HG03064 (cell line): ENCODE measurements at regions not wholly inside any gene's neighbourhood (a gene's known extent, or its start where the extent isn't known, plus 50 kb on each side); places are given as distances from the start of the nearest gene placed in this dataset.
"Not testable (repeated sequence)": the region's sequence is repeated elsewhere in the genome, so short reads cannot be mapped to it uniquely, and the experiment has no call there.

Experiments
- ATAC-seq: cut with Tn5 transposase; IDR thresholded peaks from one replicate; pipeline ENCODE4 v1.9.1; 2021; ENCODE audit warnings: low read depth; ENCODE audit not compliant: unreplicated experiment

DNA sequence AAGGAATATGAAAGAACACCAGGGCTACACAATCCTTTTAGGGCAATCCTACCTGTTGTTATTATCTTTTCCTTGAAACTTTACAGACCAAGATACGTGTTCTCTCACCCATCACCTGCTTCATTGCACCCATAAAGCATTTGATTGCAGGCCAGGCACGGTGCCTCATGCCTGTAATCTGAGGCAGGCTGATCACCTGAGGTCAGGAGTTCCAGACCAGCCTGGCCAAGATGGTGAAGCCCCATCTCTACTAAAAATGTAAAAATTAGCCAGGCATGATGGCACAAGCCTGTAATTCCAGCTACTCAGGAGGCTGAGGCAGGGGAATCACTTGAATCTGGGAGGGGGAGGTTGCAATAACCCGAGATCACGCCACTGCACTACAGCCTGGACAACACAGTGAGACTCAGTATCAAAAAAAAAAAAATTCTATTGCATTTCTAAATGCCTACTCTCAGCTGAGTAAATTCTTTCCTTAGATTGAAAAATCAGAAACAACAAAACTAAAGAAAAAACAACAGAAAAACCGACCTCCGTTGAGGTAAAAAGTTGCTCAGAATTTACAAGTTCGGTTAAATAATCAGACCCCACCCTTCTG, 183.7 kb upstream of the TMEM132C start:
- no peak for ATAC-seq

DNA sequence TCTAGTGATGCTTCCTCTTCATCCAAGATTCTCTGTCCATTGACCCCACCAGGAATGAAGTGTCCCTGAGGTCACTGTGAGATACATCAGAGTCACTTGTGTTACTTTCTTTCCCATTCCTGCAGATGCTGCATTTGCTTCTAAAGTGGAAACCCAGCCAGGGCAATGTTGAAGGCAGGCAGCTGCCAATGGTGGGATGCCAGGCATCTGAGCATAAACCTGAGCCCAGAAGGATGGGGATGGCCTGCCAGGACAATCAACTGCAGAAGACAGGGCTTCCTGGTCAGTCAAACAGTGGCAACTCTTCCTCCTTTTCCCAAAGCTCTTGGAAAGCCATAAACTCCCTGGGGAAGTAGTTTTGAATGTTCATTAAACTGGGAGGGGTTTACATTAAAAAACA, 178.0 kb upstream of the TMEM132C start:
- no peak for ATAC-seq

- ATAC-seq: no peak
Measured at GRCh38 chr12:128089961-128090360, 177.0 kb upstream of the TMEM132C start.

GRCh38 chr12:128091101-128091720, 175.8 kb upstream of the TMEM132C start:
- ATAC-seq: no peak

DNA sequence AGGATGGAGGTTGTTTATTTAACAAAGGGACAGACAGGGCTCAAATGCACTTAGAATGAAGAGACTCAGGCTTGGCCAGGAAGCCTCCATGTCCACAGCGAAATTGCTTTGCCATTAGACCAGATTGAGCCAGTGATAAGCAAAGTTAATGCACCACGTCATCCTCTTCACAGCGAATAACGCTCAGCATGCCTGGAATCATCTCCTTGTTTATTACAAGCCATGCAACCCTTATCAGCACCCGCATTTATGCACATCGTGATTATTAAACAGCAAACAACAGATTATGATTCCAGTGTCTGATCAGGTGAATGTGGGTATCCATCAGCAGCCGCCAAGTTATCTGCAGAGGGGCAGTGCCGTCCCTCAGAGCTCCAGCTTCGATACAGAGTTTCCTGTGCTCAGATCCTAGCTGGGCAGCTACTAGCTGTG, 175.0 kb upstream of the TMEM132C start:
- no peak for ATAC-seq

- no peak for ATAC-seq
Measured at GRCh38 chr12:128098730-128099129, 168.2 kb upstream of the TMEM132C start.

- ATAC-seq: no peak
Measured at GRCh38 chr12:128103152-128103551, 163.8 kb upstream of the TMEM132C start.

- ATAC-seq: no peak
Measured at GRCh38 chr12:128109236-128109635, 157.7 kb upstream of the TMEM132C start.

DNA sequence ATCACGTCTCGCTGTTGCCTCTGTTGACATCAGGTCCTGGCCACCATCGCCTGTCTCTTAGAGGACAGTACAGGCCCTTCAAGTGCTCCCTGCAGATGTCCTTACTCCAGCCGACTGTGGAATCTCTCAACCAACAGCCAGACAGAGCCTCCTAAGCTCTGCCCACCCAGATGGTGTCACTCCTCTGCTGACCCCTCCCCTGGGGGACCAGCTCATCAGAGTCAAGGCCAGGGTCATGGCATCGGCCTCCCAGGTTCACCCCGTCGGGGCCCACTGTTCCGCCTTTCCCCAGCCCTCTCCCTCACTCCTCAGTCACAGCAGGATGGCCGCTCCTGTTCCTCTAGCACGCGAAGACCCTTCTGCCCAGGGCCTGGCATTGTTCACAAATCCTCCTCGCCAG, 157.3 kb upstream of the TMEM132C start:
- ATAC-seq: no peak

DNA sequence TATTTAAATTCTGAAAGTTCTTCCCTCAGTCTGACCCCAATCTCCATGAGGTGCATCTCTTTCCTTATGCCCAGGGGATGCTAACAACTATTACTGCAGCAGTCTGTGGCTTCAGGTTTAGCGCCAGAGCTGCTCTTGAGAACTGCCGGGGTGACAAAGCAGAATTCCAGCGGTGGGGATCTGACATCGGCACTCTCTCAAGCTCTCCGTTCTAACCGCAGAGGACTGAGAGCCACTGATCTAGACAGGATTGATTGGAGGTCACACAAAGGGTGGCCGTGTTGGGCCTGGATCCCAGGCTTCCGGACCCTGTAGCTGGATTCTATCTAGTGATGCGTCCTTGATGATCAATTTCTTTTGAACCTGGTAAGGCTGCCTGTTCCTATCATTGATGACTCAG, 155.6 kb upstream of the TMEM132C start:
- no peak for ATAC-seq

DNA sequence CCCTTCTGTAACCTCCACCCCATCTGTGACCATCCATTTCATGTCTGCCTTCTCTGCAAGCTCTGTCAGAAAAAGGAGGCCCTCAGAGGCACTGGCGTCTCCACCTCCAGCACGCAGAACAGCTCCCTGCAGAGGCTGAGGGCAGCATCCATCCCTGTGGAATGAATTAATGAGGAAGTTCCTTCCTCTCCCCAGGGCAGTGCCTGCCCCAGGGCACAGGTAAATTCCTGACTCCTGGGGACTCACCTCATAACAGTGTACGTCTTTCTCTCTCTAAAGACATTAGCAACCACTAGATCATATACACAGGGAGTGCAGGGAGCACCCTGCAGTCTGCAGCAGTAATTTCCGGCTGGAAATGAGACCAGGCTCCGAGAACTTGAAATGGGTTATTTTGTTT, 155.0 kb upstream of the TMEM132C start:
- no peak for ATAC-seq

DNA sequence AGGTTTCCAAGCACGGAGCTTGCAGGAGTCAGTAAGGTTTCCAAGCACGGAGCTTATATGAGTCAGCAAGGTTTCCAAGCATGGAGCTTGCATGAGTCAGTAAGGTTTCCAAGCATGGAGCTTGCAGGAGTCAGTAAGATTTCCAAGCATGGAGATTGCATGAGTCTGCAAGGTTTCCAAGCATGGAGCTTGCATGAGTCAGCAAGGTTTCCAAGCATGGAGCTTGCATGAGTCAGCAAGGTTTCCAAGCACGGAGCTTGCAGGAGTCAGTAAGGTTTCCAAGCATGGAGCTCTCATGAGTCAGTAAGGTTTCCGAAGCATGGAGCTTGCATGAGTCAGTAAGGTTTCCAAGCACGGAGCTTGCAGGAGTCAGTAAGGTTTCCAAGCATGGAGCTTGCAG, 153.7 kb upstream of the TMEM132C start:
- not testable (repeated sequence) for ATAC-seq

GRCh38 chr12:128114485-128114884, 152.5 kb upstream of the TMEM132C start:
- ATAC-seq: no peak

GRCh38 chr12:128116537-128116936, 150.4 kb upstream of the TMEM132C start:
- no peak for ATAC-seq

- no peak for ATAC-seq
Measured at GRCh38 chr12:128120035-128120434, 146.9 kb upstream of the TMEM132C start.

DNA sequence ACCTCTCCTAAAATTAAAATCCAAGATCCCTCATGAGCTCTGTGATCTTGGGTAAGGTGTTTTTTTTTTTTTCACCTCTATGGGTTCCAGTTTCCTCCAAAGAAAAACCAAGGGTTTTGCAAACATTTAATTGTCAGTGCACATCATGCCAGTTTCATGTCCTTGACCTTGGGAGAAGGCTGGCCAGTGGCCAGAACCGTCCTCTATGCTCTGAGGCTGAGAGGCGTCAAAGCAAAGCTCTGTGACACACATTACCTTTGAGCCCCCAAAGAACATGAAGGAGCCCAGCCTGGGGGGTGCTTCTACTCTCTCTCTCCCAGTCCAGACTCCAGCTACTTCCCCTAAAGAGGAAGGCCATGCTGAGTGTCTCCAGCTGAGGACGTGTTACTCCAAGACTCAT, 145.5 kb upstream of the TMEM132C start:
- no peak for ATAC-seq

DNA sequence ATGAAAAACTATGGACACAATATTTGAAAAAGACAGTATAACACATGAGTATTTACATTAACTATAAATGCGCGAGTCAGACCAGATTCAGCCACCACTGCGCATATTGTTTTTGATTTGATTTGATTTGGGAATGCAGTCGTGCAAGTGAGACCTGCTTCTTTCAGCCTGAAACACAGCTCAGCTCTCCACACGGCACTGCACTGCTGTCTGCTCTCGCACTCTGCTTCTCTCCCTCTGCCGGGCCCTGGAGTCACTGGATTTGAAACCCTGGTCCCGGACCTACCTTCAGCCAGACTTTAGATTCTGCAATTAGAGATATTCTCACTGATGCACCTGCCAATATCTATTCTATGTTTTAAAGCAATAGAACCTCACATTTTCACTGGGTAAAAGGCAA, 143.9 kb upstream of the TMEM132C start:
- ATAC-seq: no peak

DNA sequence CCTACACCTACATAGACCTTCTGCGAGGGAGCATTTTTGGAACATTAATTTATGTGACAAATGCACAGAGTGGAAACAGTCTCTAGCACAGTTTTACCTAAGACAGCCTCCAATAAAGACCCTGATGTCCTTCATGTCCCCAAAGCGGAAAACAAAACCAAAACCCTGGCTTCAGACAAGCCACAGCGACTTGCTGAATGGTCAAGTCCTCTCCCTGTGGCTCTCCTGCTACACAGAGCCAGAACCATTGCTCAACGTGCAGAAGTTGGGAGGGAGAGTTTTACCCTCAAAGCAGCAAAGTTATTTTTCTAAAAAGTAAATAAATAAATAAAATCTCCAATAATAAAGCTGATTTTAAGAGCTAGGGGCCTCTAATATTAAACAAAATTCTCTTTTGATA, 135.0 kb upstream of the TMEM132C start:
- ATAC-seq: no peak

- ATAC-seq: no peak
Measured at GRCh38 chr12:128133321-128134073, 133.5 kb upstream of the TMEM132C start.

- ATAC-seq: no peak
Measured at GRCh38 chr12:128137140-128137539, 129.8 kb upstream of the TMEM132C start.

GRCh38 chr12:128138125-128138524, 128.8 kb upstream of the TMEM132C start:
- no peak for ATAC-seq

DNA sequence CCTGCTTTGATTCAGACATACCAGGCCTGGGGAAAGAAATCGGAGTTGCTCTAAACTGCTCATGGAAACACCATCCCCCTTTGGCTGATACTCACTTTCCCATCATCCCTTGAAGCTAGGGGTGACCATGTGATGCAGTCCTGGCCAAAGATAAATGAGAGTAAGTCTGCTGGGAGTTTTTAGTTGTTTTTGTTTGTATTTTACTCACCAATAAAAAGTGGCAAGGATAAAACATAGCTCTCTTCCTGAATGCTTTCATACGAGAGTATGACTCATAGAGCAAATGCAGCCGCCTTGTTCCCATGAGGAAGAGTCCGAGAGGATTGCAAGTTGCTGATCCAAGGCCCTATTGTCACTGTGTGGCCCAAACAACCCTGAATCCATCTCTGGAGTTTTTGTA, 126.4 kb upstream of the TMEM132C start:
- ATAC-seq: no peak
